Activated CD4-positive, CD25-positive, alpha-beta regulatory T cell (primary cell): ENCODE measurements at regions not wholly inside any gene's neighbourhood (a gene's known extent, or its start where the extent isn't known, plus 50 kb on each side); places are given as distances from the start of the nearest gene placed in this dataset.
"Not testable (repeated sequence)": the region's sequence is repeated elsewhere in the genome, so short reads cannot be mapped to it uniquely, and the experiment has no call there.

Experiments
- DNase-seq, 4 experiments: peaks; one replicate each; lab custom pipeline; 2025; lab: John Stamatoyannopoulos, UW

DNA sequence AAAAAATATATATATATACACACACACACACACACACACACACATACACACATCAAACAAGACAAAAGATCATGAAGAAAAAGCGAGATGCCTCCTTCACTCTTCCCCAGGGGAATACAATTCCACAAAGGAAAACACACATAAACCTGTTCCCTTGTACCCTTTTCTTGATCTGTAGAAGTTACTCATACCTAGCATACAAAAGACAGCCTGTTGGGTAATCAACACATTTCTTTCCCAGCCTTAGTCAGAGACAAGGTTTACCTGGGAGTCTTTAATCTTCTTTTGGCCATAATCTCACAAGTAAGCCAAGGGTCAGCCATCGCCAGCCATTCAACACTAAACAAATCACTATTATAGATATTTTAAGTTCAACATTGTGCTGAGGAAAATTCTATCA, 407.0 kb downstream of the SUCLG1 start:
- DNase-seq, result no peak

DNA sequence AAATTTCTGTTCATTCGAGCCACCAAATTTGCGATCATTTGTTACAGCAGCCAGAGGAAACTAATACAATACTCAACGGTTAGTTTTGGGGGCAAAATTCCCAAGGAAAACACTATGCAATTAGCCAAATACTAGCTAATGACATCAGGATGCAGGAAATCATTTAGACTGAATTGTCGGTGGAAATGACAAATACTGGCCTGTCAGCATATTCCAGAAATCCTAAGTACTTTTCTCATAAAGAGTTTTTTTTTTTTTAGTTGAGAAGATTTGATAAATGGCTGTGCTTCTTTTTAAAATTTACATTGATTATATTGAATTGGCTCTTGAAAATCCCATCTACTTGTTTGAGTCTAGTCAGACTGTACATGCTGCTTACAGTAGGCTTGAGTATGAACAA, 410.1 kb downstream of the SUCLG1 start:
- no peak for DNase-seq

DNA sequence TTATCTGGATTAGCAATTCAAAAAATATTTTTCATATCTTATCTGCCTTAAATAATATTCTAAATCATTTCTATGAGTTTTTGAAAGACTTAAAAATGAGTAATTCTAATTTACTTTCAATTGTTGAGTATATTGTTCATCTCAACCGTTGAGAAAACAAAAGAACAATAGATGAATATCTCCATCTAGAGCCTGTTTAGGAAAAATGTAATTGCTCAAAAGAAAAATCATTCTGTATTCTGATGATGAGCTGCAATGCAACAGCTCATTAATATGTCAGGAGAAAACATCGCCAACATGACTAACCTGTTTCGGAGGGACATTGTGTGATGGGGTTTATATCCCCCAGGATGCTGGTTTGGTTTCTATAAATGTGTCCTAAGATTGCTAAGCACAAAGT, 417.6 kb downstream of the SUCLG1 start:
- DNase-seq, result no peak

DNA sequence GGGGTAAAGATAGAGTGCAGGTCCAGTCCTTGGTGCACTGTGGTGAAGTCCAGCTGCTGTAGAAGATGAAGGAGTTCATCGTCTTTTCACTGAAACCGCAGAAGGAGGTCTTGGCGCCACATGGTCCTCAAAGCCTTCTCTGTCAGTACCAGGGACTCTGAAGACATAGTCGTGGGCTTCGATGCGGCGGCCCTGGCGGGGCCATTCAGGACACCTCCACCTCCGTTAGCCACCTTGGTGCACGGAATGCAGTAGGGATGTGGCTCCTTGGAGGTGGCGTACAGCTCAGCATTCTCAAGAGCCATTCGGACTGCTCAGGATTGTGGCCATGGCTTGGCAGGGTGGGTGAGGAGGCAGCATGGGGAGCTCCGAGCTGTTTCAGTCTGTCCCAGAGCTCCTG, 418.8 kb downstream of the SUCLG1 start:
- no peak for DNase-seq

DNA sequence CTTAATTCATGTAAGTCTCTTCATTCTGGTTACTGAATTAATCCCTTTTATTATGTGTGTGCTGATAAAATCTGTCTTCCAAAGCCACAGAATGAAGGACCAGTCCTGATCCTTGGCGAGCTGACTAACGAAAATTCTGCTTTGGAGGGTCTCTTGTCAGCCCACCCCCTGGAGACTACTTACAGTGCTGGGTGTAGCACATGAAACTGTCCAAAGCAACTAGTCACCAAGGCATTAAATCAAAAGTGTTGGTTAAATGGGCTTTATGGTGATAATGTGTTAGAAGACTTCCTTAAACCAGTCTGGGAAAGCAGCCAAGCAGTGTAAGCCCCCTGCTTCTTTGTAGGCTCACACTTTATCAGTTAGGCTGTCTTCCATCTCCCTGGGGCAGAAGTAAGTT, 420.2 kb downstream of the SUCLG1 start:
- DNase-seq, result no peak

DNA sequence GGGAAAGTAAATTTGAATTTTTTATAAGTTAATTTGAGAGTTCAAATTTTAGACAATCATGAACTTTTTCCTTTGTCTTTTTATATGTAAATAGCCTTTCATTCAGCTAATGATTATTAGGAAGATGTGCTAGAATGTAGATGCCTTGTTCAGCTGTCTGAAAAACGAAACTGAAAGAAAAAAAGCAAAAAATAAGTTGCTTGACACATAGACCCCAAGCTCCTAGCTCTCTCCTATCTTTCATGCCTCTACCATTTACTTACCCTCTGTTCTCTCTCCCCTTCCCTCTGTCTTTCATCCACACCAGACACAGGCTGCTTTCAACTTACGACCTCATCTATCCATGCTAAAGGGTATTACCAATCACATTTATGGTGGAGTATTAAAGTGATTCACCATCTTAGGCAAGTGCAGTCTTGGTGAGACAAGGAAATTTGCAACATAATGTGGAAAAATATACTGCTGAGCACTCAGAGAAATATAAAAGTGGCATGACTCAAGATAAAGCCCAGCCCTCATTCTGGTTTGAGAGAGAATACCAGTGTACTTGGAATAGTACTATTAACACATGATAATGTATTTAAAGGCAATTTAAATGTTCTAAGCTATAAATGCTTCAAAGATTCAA, 425.6 kb downstream of the SUCLG1 start:
- DNase-seq, result no peak

DNA sequence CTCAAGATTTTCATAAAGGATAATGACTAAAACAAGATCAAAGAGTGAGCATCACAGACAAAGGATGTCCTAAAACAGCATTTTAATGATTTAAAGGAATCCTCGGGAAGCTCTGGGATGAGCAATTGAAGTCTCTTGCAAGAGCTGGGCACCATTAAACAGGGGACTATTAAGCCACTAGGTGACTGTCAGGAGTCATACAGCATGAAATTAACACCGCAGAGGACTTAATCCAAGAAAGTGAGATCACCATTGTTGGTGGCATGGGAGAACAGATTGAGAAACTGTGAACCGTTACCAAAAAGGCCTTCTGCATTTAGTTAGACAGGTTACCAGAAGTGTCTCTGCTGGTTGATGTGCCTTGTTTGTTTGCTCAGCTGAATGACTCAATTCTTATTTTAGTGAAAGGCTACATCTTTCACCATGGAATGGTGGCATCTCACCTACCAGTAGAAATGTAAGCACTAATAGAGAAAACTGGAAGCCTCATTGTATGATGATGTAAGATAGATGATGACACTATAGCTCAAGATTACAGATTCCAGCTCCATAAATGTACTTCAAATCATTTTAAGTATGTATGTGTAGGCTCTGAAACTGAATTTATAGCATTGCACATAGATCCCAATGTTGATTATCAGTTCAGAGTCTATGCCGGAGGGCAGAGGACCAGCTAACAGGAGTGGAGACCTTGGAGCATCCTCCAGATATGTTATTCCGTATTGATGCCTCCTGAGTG, 427.6 kb downstream of the SUCLG1 start:
- no peak for DNase-seq

DNA sequence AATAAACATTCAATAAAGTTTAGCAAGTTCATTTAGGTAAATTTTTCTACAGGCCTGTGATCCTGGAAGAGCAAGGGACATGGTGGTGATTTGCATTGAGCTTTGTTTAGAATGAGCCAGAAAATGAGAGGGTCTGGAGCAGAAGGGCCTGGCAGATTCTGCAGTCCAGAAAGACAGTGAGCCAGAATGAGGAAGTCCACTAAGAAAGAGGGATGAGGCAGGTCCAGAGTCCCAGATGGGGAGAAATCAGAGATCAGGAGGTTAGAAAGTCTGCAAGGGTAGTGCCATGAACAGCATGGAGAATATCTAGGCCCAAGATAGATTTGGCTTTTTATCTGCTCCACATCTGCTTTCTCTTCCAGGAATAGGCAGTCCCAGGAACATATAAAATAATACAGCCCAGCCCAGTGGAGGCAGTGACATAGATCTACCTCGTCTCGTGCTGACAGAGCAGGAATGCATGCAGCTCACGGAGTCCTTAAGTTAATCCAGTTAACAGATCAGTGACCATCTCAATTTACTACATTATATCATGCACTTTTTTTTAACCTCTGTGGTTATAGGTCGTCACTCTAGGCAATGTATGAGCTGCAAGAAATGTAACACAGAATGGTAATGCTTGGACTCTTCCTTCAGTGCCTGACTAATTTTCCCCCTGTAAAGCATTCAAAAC, 429.0 kb downstream of the SUCLG1 start:
- no peak for DNase-seq

DNA sequence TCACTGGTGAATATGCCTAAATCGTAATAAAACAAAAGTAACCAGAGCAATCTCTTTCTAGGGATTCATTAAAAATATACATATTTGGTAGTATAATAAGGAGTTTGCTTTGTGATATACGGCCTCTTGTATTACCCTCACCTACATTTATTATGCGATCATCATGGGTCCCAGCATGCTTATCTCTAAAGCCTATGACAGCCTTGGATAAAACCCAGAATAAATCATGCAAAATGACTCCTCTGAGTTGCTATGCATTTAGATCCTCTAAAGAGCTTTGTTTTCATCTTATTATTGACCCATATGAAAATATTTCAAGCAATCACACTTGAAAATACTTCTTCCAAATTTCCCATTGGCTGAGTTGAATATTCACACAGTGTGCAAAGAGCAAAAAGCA, 432.3 kb downstream of the SUCLG1 start:
- DNase-seq, result no peak

DNA sequence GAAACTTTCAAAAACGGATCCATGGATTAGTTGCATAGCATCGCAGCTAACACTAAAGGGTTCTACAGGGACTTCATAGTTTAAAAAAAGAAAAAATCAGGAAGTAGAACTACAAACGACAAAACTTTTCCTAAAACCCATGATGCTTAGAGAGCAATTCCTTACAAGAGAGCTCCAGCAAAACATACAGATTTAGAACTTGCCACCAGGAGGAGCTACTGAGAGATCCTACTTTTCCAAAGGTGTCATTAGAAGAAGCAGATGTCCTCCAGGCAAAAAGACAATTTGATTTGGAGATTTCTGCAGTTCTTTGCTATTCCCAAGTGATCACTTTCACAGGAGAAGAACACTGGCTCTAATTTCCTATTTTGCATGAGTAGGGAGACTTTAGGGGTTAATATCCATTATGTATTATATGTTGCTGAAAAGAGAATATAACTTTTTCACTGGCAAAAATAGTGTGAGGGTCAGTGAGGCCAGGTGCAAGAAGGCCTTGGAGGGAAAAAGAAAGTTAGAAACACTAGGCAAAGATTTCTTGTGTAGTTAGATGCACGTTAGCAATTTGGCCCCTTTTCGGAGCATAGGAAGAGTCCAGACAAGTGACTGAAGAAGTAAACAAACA, 436.2 kb downstream of the SUCLG1 start:
- DNase-seq, result no peak

DNA sequence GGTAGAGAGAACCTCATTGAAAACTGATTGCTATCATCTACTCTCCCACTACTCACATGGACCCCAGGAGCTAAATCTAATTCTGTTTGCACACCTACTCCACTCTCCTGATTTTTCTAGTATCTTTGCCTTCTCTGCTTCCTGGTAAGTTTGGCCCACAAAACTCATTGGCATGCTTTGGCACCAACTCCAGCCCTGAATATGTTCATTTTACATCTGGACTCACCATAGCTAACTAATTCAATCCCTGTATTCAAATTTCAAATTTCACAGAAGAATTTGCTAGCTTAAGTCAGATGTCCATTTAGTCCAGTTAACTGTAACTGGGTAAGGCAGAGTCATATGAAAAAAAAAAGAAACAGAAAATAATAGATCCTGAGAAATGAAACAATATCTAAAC, 442.1 kb downstream of the SUCLG1 start:
- DNase-seq, result no peak

DNA sequence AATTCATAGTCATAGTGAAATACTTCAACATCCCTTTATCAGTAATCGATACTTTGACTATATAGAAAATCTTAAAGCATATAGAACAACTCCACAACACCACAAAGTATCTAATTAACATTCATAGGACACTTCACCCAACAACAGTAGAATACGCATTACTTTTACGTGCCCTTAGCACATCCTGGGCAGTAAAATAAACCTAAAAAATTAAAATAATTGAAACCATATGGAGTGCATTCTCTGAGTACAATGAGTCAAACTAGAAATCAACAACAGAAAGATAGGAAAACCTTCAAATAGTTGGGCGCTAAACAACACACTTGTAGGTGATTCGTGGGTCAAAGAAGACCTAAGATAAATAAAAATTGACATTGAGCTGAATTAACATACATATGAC, 442.9 kb downstream of the SUCLG1 start:
- no peak for DNase-seq

DNA sequence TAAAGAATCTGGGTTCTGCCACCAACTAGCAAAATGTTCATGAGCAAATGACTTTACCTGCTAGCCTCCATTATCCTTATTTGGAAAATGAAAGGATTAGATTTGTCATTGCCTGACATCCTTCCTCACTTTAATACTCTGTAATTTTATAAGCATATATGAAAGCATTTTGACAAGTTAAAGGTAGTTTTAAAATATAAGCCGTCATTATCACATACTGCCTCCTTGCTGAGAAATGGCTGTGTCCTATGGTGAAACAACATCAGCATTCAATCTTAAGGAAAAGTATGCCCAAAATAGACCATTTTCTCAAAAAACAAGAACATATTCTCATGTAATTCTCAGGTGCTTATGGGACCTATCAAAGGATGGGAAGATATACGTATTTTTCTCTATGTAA, 461.2 kb downstream of the SUCLG1 start:
- no peak for DNase-seq

DNA sequence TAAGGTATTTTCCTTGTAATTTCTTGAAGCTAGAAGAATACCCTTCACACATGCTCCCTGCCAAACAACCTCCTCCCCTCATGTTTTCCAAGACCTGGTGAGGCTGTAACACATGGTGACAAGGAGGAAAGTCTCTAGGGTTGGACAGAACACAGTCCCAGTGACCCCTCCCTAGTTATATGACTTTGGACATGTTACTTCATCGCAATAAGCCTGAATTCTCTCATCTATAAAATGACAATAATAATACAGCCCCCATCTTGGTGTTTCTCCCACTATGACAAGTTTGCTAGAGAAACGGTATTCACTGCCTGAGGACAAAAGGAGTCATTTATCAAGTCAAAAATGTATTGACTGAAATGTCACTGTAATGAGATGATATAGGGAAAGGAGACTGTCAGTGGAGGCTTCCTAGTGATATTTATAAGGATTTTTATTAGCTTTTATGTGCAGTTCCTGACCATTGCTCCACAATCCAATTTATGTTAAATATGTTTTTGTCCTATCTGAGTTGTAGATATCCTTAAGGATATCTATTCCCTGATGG, 464.4 kb downstream of the SUCLG1 start:
- DNase-seq, result no peak

DNA sequence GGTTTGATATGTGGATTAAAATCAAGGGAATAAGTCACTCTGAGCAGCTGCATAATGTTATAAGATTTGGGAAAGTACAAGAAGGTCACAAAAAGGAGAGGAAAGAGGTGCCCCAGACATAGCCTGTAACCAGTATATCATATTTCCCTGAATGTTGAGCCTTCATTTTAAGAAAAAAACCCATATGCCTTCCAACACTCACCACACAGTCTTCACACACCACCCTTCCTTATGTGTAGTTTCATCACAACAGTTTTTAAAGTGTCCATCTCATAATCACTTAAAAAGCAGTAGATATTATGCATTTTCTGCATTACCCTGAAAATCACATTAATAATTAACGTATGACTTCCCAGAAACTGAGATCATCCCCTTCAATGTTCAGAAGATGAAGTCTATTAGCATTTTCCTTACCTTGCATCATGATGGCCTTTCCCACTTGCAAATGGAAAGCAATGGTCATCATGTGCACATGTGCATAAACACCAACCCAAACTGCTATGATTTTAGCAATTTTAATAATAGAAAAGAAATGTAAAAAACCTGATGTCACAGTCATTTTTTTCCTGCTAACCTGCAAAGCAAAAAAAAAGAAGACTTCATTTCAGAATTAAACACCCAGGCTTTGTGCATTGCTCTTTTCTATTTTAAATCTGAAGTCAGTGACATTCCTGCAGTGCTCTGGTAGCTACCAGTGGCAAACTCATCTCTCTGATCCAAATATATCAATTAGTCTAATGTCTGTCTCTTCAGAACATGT, 465.0 kb downstream of the SUCLG1 start:
- DNase-seq, result no peak

DNA sequence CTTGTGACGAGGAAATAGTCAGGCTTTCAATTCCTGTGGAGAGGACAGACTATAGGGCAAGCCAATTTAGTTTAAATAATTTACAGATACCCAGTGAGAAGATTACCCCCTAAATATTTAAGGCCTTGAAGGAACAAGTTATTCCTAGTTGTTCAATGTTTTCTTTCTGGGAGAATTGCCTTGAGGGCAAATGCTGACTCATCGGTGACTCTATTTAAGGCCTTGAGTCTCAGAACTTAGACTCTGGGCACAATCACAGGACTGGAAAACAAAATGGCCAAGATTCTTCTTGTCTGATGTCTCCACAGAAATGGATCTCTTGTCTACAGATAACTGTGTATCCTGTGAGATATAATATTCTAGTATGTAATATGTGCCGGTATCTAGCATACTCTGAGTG, 467.1 kb downstream of the SUCLG1 start:
- DNase-seq, result no peak

DNA sequence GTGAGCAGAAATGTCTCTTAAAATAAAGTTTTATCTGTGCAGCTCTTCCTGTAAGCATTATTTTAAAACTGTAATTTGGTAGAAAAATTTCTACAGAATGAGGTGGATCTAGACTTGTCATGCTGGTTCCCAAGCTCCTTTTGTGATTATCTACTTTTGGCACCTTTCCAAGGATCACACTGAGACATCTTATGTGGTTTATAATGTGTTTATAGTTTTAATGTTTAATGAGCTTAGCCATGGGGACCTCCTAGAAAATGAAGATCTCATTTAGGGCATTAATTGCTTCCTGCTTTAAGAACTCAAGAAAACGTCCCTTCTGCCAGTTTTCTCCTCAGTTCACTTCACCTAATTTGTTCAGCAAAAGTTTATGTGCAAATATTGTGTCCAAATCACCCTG, 468.4 kb downstream of the SUCLG1 start:
- DNase-seq, result no peak

DNA sequence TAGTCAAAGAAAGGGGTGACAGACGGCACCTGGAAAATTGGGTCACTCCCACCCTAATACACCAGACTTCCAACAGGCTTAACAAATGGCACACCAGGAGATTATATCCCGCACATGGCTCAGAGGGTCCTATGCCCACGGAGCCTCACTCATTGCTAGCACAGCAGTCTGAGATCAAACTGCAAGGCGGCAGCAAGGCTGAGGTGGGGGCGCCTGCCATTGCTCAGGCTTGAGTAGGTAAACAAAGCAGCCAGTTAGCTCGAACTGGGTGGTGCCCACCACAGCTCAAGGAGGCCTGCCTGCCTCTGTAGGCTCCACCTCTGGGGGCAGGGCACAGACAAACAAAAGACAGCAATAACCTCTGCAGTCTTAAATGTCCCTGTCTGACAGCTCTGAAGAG, 482.5 kb downstream of the SUCLG1 start:
- not testable (repeated sequence) for DNase-seq

DNA sequence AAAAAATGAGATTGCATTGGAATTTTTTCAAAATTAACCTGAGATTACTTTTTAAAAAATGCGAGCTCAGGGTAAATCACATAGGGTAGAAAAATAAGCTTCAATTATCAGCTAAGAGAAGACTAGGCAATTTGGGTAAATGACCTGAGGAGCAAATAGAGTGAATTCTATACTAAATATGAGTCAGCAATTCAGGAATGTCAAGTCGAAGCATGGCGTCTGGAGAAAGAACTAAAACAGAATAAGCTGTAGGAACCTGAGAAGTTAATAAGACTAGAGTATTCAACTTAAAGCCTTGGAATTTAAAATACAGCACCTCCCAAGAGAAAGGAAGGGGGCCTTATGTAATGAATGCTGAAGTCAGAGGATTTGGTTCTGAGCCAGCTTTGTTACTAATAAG, 487.0 kb downstream of the SUCLG1 start:
- DNase-seq, result no peak

DNA sequence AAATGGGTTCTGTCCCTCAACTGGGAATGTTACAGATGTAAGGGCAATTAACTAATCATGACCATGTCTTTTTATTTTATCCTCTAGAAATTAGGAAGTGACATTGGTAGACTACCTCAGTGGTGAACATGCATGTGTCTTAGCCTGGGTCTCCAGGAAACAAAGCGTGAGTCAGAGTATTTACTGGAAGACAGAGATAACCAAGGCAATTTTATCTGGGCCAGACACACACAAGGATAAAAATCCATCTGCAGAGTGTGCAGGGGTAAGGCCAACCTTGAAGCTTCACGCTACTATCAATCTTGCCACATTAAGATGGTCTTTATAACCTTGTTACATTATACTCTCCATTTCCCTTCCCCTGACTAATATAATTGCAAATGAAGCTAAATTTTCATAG, 487.5 kb downstream of the SUCLG1 start:
- no peak for DNase-seq

DNA sequence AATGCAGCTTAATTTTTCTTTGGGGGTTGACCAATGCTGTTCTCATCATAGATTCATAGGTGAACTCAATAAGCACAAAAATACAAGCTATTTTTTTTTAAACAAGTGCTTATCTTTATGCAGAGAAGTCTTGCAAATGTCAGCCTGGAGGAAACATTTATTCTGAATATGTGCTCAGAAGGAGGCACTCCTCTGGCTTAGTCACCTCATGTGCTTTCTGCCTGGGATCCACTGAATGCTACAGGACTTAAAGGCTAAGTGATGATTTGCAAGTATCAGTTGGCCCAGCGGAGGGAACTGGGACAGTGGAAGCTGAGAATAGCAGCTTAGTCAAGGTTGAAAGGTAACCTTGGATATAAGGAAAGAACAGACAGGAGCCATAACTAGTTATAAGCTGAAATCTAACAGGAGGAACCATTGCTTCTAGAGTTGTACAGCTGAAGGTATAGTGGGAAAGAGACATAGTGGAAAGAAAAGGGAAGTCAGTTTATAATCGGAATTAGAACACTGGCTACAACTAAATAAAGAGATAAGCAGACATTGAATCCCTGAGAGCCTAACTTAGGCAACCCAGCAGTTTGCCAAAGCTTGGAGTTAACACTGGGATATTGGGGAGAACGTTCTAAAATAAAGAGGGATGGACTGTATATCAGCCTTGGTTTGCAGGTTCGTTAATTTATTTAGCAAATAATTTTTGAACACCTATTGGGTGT, 488.7 kb downstream of the SUCLG1 start:
- no peak for DNase-seq
